IMR-90 (cell line): ENCODE measurements at regions not wholly inside any gene's neighbourhood (a gene's known extent, or its start where the extent isn't known, plus 50 kb on each side); places are given as distances from the start of the nearest gene placed in this dataset.

ENCODE experiments used
- ATAC-seq: fragments of 200-7000 bp; cut with Tn5 transposase; 2 replicates; pipeline ENCODE4 v1.9.1; 2020; ENCODE audit warnings: low read depth, mild to moderate bottlenecking, moderate library complexity
- BruUV-seq: library from RNA; stranded (reverse); fragments of 400-500 nt; replicated peaks from 2 replicates; lab custom pipeline; 2021; lab: Mats Ljungman, UMichigan
- CTCF ChIA-PET: fragments of 300-600 bp; formaldehyde crosslinking; extraction: SDS; loops from one replicate; lab custom pipeline; 2021; ENCODE audit warnings: antibody characterized with exemption; lab: Yijun Ruan, JAX
- POLR2A ChIA-PET: fragments of 300-600 bp; sonication (Branson Sonifier 250); formaldehyde crosslinking; loops from one replicate; lab custom pipeline; 2022; ENCODE audit warnings: antibody characterized with exemption; ENCODE audit not compliant: unreplicated experiment; lab: Charles Lee
- DNase-seq: peaks from one replicate; pipeline ENCODE4 v3.0.0; 2013
- H2AFZ ChIP-seq: replicated peaks from 2 replicates; pipeline ENCODE3; 2013; ENCODE audit warnings: low read length, mild to moderate bottlenecking; ENCODE audit not compliant: poor library complexity
- H2AK5ac ChIP-seq: 2 replicates; pipeline ENCODE4 v1.6.1; 2013; ENCODE audit warnings: low read depth, low read length, inconsistent platforms
- H2AK9ac ChIP-seq: replicated peaks from 2 replicates; pipeline ENCODE3; 2013; ENCODE audit warnings: mild to moderate bottlenecking, low read depth, low read length, moderate library complexity; ENCODE audit not compliant: poor library complexity
- H2BK120ac ChIP-seq: 2 replicates; pipeline ENCODE4 v1.6.1; 2013; ENCODE audit warnings: low read depth, low read length, inconsistent platforms
- H2BK15ac ChIP-seq: 3 replicates; pipeline ENCODE4 v1.6.1; 2013; ENCODE audit warnings: low read depth, low read length, inconsistent platforms
- H2BK20ac ChIP-seq: 2 replicates; pipeline ENCODE4 v1.6.1; 2013; ENCODE audit warnings: low read depth, mild to moderate bottlenecking, inconsistent platforms, low read length, moderate library complexity
- H2BK5ac ChIP-seq: 2 replicates; pipeline ENCODE4 v1.6.1; 2013; ENCODE audit warnings: mild to moderate bottlenecking, low read depth, low read length, inconsistent platforms; ENCODE audit not compliant: poor library complexity, severe bottlenecking
- H3K14ac ChIP-seq: replicated peaks from 2 replicates; pipeline ENCODE4 v1.6.1; 2013; ENCODE audit warnings: low read depth, low read length, inconsistent platforms
- H3K18ac ChIP-seq: 2 replicates; pipeline ENCODE4 v1.6.1; 2013; ENCODE audit warnings: low read depth, low read length, control low read depth
- H3K23ac ChIP-seq: 2 replicates; pipeline ENCODE4 v1.6.1; 2013; ENCODE audit warnings: low read depth, low read length, inconsistent platforms
- H3K27ac ChIP-seq: 2 replicates; pipeline ENCODE4 v1.5.1; 2013; ENCODE audit warnings: mild to moderate bottlenecking, control low read depth, low read length; ENCODE audit not compliant: insufficient read depth
- H3K27me3 ChIP-seq: 2 replicates; pipeline ENCODE4 v1.6.1; 2013; ENCODE audit warnings: low read length; ENCODE audit not compliant: control insufficient read depth, insufficient read depth
- H3K36me3 ChIP-seq: 2 replicates; pipeline ENCODE4 v1.6.1; 2013; ENCODE audit warnings: low read length, mixed read lengths; ENCODE audit not compliant: control insufficient read depth, insufficient read depth
- H3K4ac ChIP-seq: 2 replicates; pipeline ENCODE4 v1.6.1; 2013; ENCODE audit warnings: low read depth, low read length, inconsistent platforms
- H3K4me1 ChIP-seq: 2 replicates; pipeline ENCODE4 v1.6.1; 2013; ENCODE audit warnings: low read length, mixed read lengths; ENCODE audit not compliant: control insufficient read depth, insufficient read depth
- H3K4me2 ChIP-seq: 2 replicates; pipeline ENCODE4 v1.6.1; 2013; ENCODE audit warnings: low read depth, mild to moderate bottlenecking, control low read depth, low read length, moderate library complexity
- H3K4me3 ChIP-seq: 2 replicates; pipeline ENCODE4 v1.5.1; 2013; ENCODE audit warnings: low read depth, mild to moderate bottlenecking, control low read depth, low read length, moderate library complexity; ENCODE audit not compliant: insufficient read depth
- H3K56ac ChIP-seq: 2 replicates; pipeline ENCODE4 v1.6.1; 2013; ENCODE audit warnings: low read length, inconsistent platforms; ENCODE audit not compliant: insufficient read depth; ENCODE audit errors: extremely low read depth
- H3K79me1 ChIP-seq, 2 experiments: 2 replicates each; pipeline ENCODE4 v1.6.1; 2013; ENCODE audit warnings: low read length in 2 of 2, inconsistent platforms in 1 of 2, low read depth in 1 of 2
- H3K9ac ChIP-seq: 2 replicates; pipeline ENCODE4 v1.6.1; 2013; ENCODE audit warnings: low read depth, low read length, control low read depth
- H3K9me1 ChIP-seq: 2 replicates; pipeline ENCODE4 v1.6.1; 2013; ENCODE audit warnings: low read length, inconsistent platforms; ENCODE audit not compliant: insufficient read depth
- H3K9me3 ChIP-seq: 2 replicates; pipeline ENCODE4 v1.6.1; 2013; ENCODE audit warnings: low read length; ENCODE audit not compliant: control insufficient read depth, insufficient read depth
- H4K20me1 ChIP-seq: 2 replicates; pipeline ENCODE4 v1.6.1; 2013; ENCODE audit warnings: low read length, inconsistent platforms; ENCODE audit not compliant: insufficient read depth
- H4K5ac ChIP-seq: 2 replicates; pipeline ENCODE4 v1.6.1; 2013; ENCODE audit warnings: mild to moderate bottlenecking, low read depth, low read length, control low read depth
- H4K8ac ChIP-seq, 2 experiments: 2 replicates each; pipeline ENCODE4 v1.6.1; 2013; ENCODE audit warnings: low read depth in 2 of 2, low read length in 2 of 2, control low read depth in 1 of 2, inconsistent platforms in 1 of 2
- H4K91ac ChIP-seq: 2 replicates; pipeline ENCODE4 v1.6.1; 2013; ENCODE audit warnings: low read depth, low read length, inconsistent platforms; ENCODE audit not compliant: insufficient read depth
- BHLHE40 ChIP-seq: fragments of 150-350 bp; IDR thresholded peaks from 2 replicates; pipeline ENCODE4 v1.6.1; 2016; ENCODE audit warnings: mild to moderate bottlenecking, low read depth, low read length
- CEBPB ChIP-seq: IDR thresholded peaks from 2 replicates; pipeline ENCODE4 v1.6.1; 2012; ENCODE audit warnings: low read depth, low read length, improper control_type of control experiment
- CHD1 ChIP-seq: IDR thresholded peaks from 2 replicates; pipeline ENCODE4 v1.6.1; 2012; ENCODE audit warnings: low read depth, low read length, improper control_type of control experiment
- FOS ChIP-seq: fragments of 150-350 bp; IDR thresholded peaks from 2 replicates; pipeline ENCODE4 v1.6.1; 2016; ENCODE audit warnings: low read depth, low read length
- MAFK ChIP-seq: IDR thresholded peaks from 2 replicates; pipeline ENCODE4 v1.6.1; 2012; ENCODE audit warnings: low read depth, low read length, improper control_type of control experiment
- MAZ ChIP-seq: IDR thresholded peaks from 2 replicates; pipeline ENCODE4 v1.6.1; 2012; ENCODE audit warnings: low read depth, mild to moderate bottlenecking, low read length, improper control_type of control experiment, moderate library complexity, borderline replicate concordance
- MXI1 ChIP-seq: IDR thresholded peaks from 2 replicates; pipeline ENCODE4 v1.6.1; 2012; ENCODE audit warnings: low read depth, mild to moderate bottlenecking, low read length, moderate library complexity, borderline replicate concordance
- NFE2L2 ChIP-seq: fragments of 150-350 bp; IDR thresholded peaks from 2 replicates; pipeline ENCODE4 v1.6.1; 2016; ENCODE audit warnings: low read depth, mild to moderate bottlenecking, low read length
- POLR2A ChIP-seq: IDR thresholded peaks from 2 replicates; pipeline ENCODE4 v1.6.1; 2012; ENCODE audit warnings: mild to moderate bottlenecking, low read depth, low read length
- RAD21 ChIP-seq: IDR thresholded peaks from 2 replicates; pipeline ENCODE4 v1.6.1; 2012; ENCODE audit warnings: low read length, improper control_type of control experiment
- RCOR1 ChIP-seq: IDR thresholded peaks from 2 replicates; pipeline ENCODE4 v1.6.1; 2012; ENCODE audit warnings: mild to moderate bottlenecking, low read length, improper control_type of control experiment; ENCODE audit not compliant: insufficient replicate concordance
- RFX5 ChIP-seq: IDR thresholded peaks from 2 replicates; pipeline ENCODE4 v1.8.0; 2012; ENCODE audit warnings: low read depth, mild to moderate bottlenecking, low read length, moderate library complexity
- SMC3 ChIP-seq: fragments of 150-350 bp; IDR thresholded peaks from 2 replicates; pipeline ENCODE4 v1.6.1; 2016; ENCODE audit warnings: low read depth, mild to moderate bottlenecking, antibody characterized with exemption, low read length, moderate library complexity
- WGBS, 2 experiments: methylation state at CpG; one replicate each; pipeline versions ENCODE4 v1.1.5 to v1.1.7; 2013; ENCODE audit warnings: missing lambda C conversion rate in 2 of 2; ENCODE audit not compliant: insufficient read length in 1 of 2; ENCODE audit errors: extremely low coverage in 2 of 2; 5-methylcytosine and 5-hydroxymethylcytosine counted together
- dilution Hi-C: fragments of 300-500 bp; cut with HindIII; formaldehyde crosslinking; loops from one replicate; pipeline ENCODE4 v1.14.3; 2018; ENCODE audit warnings: low sequenced_read_pairs; ENCODE audit not compliant: unreplicated experiment
- in situ Hi-C: fragments of 300-500 bp; cut with MboI; formaldehyde crosslinking; loops from 3 replicates; pipeline ENCODE4 v1.14.3; 2019; ENCODE audit warnings: low sequenced_read_pairs, inconsistent platforms, mixed read lengths
- intact Hi-C: fragments of 100-400 bp; cut with micrococcal nuclease; formaldehyde crosslinking; loops from 2 replicates; pipeline ENCODE4 v1.10.0; 2022
- TF ChIP-seq, protein P1 (sequence below): fragments of 150-350 bp; IDR thresholded peaks from 2 replicates; pipeline ENCODE4 v1.6.1; 2017; ENCODE audit warnings: mild to moderate bottlenecking, antibody characterized with exemption, low read length, low read depth
- TF ChIP-seq, protein P2 (sequence below): conservative IDR thresholded peaks from 2 replicates; pipeline ENCODE4 v1.5.1; 2012; ENCODE audit warnings: mild to moderate bottlenecking, low read depth, low read length, improper control_type of control experiment
- TF ChIP-seq, protein P3 (sequence below): fragments of 150-350 bp; IDR thresholded peaks from 2 replicates; pipeline ENCODE4 v1.6.1; 2016; ENCODE audit warnings: low read depth, mild to moderate bottlenecking, low read length, moderate library complexity, borderline replicate concordance

DNA sequence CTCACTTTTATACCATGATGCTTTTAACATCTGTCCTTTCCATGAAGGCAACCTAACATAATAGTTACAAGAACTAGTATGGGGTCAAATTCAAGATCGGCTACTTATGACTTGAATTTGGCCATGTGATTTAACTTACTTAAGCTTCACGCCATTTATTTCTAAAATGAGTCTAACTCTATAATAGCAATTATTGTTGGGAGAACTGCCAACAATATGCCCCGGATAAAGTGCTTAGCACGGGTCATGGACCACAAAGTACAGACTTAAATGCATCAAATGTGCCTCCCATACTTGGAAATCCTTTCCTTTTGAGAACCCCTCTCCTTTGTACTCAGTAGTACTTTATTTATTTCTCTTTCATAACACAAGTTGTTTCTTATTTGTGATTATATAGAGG, 1603.6 kb upstream of the GOT2 start:
- DNase-seq, result no peak
- no peaks in the 10 kb centered on the region for H3K27me3 ChIP-seq
- no peak overlapping the region for H3K9ac ChIP-seq
- intact Hi-C loops (no loop called here), in situ Hi-C loops (no loop called here), dilution Hi-C loops (no loop called here)
- no peak overlapping the region for H4K5ac ChIP-seq
- no peaks in the 10 kb centered on the region for H3K9me1 ChIP-seq
- no peaks in the 10 kb centered on the region for H4K20me1 ChIP-seq
- no peak overlapping the region for H3K4me2 ChIP-seq
- no peak overlapping the region for H3K27ac ChIP-seq
- H2BK20ac ChIP-seq, result no peak overlapping the region
- H4K8ac ChIP-seq, result no peak overlapping the region
- H2AK5ac ChIP-seq, result no peak overlapping the region
- no peak overlapping the region for H2AK9ac ChIP-seq
- H2BK120ac ChIP-seq, result no peak overlapping the region
- TF ChIP-seq, protein P1, sequence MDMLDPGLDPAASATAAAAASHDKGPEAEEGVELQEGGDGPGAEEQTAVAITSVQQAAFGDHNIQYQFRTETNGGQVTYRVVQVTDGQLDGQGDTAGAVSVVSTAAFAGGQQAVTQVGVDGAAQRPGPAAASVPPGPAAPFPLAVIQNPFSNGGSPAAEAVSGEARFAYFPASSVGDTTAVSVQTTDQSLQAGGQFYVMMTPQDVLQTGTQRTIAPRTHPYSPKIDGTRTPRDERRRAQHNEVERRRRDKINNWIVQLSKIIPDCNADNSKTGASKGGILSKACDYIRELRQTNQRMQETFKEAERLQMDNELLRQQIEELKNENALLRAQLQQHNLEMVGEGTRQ, result no peak
- TF ChIP-seq, protein P2, sequence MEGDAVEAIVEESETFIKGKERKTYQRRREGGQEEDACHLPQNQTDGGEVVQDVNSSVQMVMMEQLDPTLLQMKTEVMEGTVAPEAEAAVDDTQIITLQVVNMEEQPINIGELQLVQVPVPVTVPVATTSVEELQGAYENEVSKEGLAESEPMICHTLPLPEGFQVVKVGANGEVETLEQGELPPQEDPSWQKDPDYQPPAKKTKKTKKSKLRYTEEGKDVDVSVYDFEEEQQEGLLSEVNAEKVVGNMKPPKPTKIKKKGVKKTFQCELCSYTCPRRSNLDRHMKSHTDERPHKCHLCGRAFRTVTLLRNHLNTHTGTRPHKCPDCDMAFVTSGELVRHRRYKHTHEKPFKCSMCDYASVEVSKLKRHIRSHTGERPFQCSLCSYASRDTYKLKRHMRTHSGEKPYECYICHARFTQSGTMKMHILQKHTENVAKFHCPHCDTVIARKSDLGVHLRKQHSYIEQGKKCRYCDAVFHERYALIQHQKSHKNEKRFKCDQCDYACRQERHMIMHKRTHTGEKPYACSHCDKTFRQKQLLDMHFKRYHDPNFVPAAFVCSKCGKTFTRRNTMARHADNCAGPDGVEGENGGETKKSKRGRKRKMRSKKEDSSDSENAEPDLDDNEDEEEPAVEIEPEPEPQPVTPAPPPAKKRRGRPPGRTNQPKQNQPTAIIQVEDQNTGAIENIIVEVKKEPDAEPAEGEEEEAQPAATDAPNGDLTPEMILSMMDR, result no peak
- TF ChIP-seq CHD1 (no peak), RAD21 (no peak), SMC3 (no peak), POLR2A (no peak), FOS (no peak), CEBPB (no peak), BHLHE40 (no peak), MAZ (no peak), MAFK (no peak), RCOR1 (no peak), RFX5 (no peak), NFE2L2 (no peak), MXI1 (no peak)
- TF ChIP-seq, protein P3, sequence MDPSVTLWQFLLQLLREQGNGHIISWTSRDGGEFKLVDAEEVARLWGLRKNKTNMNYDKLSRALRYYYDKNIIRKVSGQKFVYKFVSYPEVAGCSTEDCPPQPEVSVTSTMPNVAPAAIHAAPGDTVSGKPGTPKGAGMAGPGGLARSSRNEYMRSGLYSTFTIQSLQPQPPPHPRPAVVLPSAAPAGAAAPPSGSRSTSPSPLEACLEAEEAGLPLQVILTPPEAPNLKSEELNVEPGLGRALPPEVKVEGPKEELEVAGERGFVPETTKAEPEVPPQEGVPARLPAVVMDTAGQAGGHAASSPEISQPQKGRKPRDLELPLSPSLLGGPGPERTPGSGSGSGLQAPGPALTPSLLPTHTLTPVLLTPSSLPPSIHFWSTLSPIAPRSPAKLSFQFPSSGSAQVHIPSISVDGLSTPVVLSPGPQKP, result no peak
- no peak overlapping the region for H2BK5ac ChIP-seq
- ChIA-PET CTCF (no interaction called here), POLR2A (no interaction called here)
- H3K4me1 ChIP-seq, result no peaks in the 10 kb centered on the region
- H3K79me1 ChIP-seq, result no peaks in the 10 kb centered on the region
- no peak overlapping the region for H2AFZ ChIP-seq
- no CpG with 5 or more reads among the region's 4 CpGs for WGBS, 2 experiments
- ATAC-seq, result no peak
- H3K36me3 ChIP-seq, result no peaks in the 10 kb centered on the region
- no peak overlapping the region for H3K4me3 ChIP-seq
- H3K18ac ChIP-seq, result no peak overlapping the region
- no peak overlapping the region for H3K14ac ChIP-seq
- no peak overlapping the region for H3K4ac ChIP-seq
- BruUV-seq, result no TSS peak
- peaks cover 5% of the 10 kb centered on the region for H3K9me3 ChIP-seq
- no peak overlapping the region for H3K56ac ChIP-seq
- H2BK15ac ChIP-seq, result no peak overlapping the region
- H3K23ac ChIP-seq, result no peak overlapping the region
- no peak overlapping the region for H4K91ac ChIP-seq
